Esophagus squamous epithelium (tissue), 4 donors: ENCODE measurements at regions not wholly inside any gene's neighbourhood (a gene's known extent, or its start where the extent isn't known, plus 50 kb on each side); places are given as distances from the start of the nearest gene placed in this dataset.

ENCODE experiments used
- POLR2A ChIP-seq, 4 donors: fragments of 450-650 bp; IDR thresholded peaks; one replicate each; pipeline ENCODE4 v1.6.1; 2017; ENCODE audit warnings: antibody characterized with exemption in 4 of 4, mild to moderate bottlenecking in 4 of 4, moderate library complexity in 3 of 4
- TF ChIP-seq, protein P1 (sequence below), 6 experiments: fragments of 450-650 bp in 4 of 6; fragments of 200-600 bp in 2 of 6; sonication (generic) in 2 of 6; IDR thresholded peaks; one replicate each; pipeline ENCODE4 v1.5.1; 2016 to 2019; ENCODE audit warnings: antibody characterized with exemption in 6 of 6, mild to moderate bottlenecking in 4 of 6, moderate library complexity in 4 of 6

- TF ChIP-seq, protein P1, sequence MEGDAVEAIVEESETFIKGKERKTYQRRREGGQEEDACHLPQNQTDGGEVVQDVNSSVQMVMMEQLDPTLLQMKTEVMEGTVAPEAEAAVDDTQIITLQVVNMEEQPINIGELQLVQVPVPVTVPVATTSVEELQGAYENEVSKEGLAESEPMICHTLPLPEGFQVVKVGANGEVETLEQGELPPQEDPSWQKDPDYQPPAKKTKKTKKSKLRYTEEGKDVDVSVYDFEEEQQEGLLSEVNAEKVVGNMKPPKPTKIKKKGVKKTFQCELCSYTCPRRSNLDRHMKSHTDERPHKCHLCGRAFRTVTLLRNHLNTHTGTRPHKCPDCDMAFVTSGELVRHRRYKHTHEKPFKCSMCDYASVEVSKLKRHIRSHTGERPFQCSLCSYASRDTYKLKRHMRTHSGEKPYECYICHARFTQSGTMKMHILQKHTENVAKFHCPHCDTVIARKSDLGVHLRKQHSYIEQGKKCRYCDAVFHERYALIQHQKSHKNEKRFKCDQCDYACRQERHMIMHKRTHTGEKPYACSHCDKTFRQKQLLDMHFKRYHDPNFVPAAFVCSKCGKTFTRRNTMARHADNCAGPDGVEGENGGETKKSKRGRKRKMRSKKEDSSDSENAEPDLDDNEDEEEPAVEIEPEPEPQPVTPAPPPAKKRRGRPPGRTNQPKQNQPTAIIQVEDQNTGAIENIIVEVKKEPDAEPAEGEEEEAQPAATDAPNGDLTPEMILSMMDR (IDR thresholded peaks at IDR 0.05) = no peak
- TF ChIP-seq POLR2A (IDR thresholded peaks at IDR 0.05) = no peak
Observed at GRCh38 chr5:114857941-114858551, 311.7 kb downstream of the TRIM36 start.
